ENCODE measurements at regions not wholly inside any gene's neighbourhood (a gene's known extent, or its start where the extent isn't known, plus 50 kb on each side); places are given as distances from the start of the nearest gene placed in this dataset.

DNA sequence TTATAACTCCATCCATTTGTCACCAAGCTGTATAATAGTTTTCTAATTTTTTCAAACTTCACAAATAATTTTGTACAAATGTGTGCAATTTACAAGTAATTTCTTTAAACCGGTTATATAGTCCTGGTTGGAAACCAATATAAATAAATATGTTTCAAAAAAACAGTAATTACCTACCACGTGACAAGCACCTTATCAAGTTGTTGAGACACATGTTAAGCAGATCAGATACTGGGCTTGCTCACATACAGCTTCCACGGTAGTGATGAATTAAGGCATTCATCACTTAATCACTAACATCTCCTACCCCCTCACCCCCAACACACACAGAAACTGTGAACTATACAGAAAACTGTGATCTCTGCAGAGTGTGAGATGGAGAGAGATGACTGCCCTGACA, 630.0 kb upstream of the MBL2 start:
- TF ChIP-seq, protein P1, sequence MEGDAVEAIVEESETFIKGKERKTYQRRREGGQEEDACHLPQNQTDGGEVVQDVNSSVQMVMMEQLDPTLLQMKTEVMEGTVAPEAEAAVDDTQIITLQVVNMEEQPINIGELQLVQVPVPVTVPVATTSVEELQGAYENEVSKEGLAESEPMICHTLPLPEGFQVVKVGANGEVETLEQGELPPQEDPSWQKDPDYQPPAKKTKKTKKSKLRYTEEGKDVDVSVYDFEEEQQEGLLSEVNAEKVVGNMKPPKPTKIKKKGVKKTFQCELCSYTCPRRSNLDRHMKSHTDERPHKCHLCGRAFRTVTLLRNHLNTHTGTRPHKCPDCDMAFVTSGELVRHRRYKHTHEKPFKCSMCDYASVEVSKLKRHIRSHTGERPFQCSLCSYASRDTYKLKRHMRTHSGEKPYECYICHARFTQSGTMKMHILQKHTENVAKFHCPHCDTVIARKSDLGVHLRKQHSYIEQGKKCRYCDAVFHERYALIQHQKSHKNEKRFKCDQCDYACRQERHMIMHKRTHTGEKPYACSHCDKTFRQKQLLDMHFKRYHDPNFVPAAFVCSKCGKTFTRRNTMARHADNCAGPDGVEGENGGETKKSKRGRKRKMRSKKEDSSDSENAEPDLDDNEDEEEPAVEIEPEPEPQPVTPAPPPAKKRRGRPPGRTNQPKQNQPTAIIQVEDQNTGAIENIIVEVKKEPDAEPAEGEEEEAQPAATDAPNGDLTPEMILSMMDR (optimal IDR thresholded peaks at IDR 0.05 in 1 of 3, IDR thresholded peaks at IDR 0.05 in 1 of 3, conservative IDR thresholded peaks at IDR 0.05 in 1 of 3; ENCODE audit: extremely low read depth in 1 of 3, insufficient read depth in 2 of 3, low read length in 3 of 3): no peak
- no peak for TF ChIP-seq EZH2 (IDR thresholded peaks at IDR 0.05; ENCODE audit: low read length)
